GM19467 (cell line): ENCODE measurements at regions not wholly inside any gene's neighbourhood (a gene's known extent, or its start where the extent isn't known, plus 50 kb on each side); places are given as distances from the start of the nearest gene placed in this dataset.

Source experiments
- ATAC-seq: cut with Tn5 transposase; IDR thresholded peaks from one replicate; pipeline ENCODE4 v1.9.1; 2021; ENCODE audit warnings: mild to moderate bottlenecking, moderate library complexity; ENCODE audit not compliant: unreplicated experiment

DNA sequence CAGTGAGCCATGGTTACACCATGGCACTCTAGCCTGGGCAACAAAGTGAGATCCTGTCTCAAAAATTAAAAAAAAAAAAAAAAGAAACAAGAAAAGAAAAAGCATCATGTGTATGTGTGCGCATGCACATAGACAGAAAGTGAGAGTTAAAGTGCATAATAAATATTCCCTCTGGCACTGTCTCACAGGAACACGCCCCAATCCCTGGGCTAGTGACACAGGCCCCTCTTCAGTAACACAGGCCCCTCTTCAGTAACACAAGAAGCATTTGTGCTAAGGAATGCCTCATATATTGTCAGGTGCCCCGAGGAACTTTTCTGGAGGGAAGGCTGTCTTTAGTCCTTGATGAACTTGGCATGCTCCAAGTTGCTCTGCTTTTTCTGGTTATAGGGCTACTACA is 57.5 kb downstream of the RPL27A start:
- no peak for ATAC-seq

DNA sequence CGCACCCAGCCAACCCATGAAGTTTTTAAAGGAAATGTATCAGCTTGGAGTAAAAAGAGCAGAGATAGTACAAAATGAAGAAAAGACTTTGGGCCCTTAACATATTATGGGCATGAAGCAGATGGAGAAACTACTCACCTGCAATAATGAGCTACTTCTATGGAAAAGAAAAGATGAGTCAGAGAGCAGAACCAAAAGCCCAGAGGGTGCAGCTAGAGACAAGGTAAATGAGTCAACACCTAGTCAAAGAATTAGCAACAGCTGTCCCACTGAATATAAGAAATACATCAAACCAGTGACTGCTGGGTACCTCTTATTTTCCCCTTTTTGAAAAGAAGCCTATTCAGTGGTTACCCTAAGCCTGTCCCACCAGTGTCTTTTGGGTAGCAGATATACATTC is 61.8 kb downstream of the RPL27A start:
- ATAC-seq = no peak

DNA sequence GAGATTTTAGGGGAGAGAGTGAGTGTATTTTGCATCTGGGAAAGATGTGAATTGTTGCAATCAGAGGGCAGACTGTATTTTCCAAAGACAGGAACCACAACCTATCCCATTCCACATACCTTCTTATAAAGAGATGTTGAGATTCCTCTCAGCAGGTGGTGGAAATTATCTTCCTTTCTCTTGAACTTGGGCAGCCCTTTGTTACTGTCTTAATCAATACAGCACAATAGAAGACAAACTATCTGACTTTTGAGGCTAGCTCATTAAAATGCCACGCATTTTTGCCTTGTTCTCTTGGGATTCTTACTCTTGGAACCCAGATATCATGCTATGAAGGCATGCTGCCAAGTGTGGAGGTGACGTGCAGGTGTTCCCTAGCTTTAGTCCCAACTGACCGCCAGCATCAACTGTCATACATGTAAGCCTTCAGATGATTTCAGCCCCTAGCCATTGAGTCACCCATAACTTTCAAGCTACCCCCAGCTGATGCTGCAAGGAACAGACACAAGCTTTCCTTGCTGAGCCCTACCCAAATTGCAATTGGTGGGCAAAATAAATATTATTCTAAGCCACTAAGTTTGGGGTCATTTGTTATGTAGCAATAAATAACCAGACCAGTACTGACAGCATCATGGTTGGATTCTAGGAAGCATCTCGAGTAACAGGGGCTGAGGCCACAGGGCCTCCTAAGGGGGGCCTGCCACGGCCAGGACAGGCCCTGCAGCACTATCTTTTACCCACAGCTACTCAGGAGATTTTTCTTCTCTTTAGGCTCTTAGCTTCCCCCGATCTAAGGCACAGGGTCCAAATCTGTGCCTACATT is 63.0 kb downstream of the RPL27A start:
- ATAC-seq = no peak

DNA sequence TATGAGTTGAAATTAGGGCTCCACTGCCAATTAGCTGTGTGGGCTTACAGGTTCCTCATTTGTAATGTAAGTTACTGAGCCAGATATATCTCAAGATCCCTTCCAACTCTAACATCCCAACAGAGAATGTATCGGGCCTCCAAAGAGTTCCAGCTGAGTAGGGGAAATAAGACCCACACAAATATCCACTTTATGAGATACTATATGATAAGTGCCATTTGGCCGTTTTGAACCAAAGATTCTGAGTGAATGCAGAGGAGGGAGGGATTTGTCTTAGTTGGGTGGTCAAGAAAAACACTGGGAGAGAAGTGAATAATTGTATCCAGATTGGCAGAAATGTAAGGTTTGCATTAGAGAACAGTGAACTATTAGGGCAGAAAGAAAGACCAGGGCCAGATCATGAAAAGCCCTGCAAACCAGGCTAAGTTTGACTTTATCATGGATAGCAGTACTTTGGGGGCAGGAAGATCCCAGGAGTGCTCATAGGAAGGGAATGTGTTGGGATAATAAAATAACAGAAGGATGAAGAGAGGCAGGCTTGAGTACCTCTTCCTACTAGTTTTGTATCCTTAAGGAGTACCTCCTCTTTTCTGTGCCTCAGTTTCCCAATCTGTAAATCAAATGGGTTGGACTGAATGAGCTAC is 63.9 kb downstream of the RPL27A start:
- ATAC-seq = no peak

DNA sequence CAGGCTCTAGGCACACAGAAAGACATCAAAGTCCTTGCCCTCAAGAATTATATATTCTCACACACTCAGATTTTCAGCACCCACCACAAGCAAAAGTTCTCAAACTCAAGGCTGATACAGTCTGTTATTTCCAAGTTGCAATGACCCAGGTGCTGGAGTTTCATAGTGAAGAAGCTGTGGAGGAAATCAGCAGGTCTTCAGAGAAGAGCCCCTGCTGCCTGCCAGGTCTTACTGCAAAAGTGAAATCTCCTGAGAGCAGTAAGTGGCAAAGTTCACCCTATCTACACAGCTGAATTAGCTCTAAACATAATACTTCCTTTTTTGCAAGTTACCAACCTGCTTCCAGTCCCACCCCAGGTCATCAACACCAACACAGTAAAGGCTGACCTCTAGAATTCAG is 64.6 kb downstream of the RPL27A start:
- ATAC-seq = no peak

DNA sequence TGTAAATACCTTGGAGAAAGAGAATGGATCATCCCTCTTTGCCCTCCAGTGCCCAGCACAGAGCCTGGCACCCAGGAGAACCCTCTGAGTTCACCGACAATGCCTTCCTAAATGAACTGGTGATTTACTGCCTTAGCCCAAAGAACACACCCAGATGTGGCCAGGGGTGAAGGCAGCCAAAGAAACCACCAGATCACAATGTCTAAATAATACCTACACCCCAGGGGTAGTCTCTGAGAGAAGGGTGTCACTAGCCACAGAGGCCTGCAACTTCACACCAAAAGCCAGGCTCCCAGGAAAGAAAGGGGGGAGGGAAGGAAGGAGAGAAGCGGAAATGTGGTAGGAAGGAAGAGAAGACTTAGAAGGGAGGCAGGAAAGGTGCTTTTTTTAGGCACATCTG is 65.7 kb downstream of the RPL27A start:
- ATAC-seq = no peak

DNA sequence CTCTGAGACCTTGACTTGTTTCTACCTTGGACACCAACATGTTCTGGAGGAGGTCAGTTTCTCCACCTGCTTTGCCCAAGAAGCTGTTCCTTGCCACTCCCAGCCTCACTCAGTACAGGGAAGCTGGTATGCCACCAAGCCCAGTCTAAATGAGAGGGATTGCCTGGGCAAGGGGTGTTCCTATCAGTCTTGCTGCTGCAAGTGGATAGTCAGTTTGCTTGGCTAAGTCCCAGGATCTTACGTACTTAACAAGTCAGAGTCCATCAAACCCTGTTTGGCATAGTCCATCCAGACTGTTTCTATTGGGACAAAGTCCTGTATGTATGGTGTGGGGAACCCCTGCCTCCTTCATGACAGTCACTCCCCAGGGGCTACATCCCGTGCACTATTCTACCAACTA is 66.6 kb downstream of the RPL27A start:
- no peak for ATAC-seq

DNA sequence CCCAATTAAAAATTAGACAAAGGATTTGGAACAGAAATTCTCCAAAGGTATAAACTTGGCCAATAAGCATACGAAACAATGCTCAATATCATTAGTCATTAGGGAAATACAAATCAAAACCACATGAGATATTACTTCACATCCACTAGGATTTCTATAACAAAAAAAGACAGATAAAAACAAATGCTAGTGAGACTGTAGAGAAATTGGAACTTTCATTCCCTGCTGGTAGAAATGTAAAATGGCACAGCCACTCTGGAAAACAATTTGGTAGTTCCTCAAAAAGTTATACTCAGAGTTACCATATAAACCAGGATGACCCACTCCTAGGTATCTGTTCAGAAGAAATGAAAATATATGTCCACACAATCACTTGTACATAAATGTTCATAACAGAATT is 71.6 kb downstream of the RPL27A start:
- ATAC-seq = no peak

DNA sequence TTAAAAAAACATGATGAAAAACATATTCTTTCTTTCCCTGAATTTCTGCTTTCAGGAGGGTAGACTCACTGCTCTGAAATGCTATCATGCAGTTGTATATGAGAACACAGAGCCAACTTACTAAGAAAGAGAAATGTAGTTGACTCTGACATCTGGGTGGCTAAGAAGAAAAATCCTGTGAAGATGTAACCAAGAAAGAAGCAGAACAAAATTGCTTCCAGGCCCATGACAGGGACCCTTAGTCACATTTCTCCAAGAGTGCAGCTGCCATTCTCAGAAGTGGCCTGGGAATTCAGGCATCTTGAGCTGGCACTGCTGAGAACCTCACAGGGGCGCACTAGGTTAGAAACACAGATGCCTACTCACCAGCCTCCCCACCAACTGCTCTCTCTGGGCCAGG is 73.6 kb downstream of the RPL27A start:
- ATAC-seq = no peak

DNA sequence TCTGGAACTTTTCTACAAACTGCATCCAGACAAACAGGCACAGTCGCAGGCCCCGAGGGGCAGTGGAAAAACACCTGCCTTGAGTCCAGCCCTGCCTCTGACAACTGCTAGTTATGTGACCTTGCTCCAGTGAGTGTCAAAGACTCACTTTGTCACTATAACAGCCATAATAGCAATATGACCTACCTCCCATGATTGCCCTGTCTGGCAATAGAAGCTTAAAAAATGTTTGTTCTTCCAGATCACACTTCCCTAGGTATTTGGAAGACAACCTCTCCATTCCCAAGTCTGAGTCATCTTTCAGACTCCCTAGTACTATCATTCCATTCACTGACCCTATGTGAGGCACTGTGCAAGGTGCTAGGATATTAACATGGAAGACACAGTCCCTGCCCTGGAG is 74.5 kb downstream of the RPL27A start:
- no peak for ATAC-seq

DNA sequence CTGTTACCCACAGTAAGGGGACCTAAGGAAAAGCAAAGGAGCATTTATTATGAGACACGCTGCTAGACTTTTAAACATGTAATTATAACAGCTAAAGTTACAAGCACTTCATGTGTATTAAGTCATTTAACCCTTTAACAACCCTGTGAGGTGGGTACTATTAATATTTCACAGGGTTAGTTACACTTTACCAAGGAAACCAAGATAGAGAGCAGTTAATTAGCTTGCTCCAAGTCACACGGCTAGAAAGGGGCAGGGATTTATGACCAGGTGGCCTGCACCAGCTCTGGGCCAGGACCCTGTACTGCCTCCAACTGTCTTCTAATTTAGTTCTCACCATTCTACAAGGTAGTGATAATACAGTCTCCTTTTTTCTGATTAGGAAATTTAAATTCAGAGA is 74.9 kb downstream of the RPL27A start:
- ATAC-seq = no peak

DNA sequence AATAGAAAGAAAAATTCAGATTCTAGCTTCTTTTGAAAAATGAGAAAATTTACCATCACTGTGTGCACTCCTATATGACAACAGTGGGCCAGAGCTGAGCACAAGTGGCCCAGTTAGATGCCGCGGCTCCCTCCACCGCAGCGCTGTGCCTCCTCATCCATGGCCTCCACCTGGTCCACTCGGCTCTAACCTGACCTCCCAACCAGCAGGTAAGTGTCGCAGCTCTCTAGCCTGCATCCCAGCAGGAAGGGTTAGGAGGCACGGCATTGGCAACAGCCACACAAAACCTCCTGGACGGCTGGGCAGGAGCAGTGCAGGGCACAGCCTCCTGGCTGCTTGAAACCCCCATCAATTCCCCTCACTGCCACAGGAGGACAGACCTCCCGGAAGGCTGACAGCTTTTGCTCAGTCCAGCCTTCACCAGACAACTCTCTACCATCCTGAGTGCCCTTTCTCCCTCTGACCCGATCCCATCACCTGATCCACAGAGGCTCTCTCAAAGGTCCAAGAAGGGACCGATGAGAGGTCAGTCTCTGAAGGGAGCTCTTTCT is 76.1 kb downstream of the RPL27A start:
- no peak for ATAC-seq

DNA sequence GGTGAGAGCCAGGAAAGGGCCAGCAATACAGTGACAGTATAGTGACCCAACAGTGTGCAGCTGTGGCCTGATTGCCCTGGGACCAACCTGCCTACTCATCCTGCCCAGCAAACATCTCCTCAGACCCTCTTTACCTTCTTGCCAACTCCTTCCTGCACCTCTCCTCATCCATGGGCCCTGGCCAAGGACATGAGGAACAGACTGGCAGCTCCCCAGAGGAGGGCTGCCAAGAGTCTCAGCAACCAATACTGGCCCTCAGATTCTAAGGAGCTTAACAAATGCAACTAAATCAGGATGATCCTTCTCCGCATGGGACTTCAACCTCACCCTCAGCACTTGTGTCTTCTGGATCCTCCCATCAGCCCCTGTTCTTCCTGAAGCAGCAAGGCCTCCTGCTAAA is 77.0 kb downstream of the RPL27A start:
- ATAC-seq = no peak

DNA sequence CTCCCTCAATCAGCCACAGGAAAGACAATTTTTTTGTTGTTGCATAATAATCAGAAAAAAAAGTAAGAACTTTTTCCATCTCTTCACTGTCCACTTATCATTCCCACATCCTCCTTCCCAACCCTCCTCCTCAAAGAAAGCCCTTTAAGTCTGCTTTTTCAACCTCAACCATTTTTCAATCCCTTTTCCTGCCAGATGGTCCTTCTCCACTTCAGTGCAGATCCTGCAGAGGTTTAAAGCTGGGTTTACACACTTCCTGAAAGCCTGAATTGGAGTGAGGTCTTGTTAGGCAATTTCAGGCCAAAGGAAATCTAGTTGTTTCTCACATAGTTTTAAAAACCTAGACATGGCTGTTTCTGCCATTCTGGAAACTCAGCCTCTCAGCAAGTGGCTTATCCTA is 78.3 kb downstream of the RPL27A start:
- no peak for ATAC-seq

DNA sequence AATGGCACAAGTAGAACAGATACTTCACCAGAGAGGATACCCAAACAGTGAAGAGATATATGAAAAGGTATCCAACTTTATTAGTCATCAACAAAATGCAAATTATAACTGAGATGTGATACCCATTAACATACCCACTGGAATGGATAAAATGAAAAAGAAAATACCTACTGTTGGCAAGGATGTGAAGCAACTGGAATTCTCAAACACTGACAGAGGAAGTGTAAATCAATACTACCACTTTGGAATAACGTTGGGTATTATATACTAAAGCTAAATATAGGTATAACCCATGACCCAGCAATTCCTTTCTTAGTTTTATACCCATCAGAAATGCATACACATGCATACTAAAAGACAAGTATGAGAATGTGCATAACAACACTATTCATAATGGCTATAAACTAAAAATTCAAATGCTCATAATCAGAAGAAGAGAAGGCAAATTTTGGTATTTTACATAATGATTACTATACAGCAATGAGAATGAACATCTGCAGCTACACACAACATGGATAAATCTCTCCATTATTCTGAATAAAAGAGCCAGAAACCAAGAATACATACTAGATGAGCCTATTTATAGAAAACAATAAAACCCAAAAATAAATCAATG is 80.6 kb downstream of the RPL27A start:
- no peak for ATAC-seq

DNA sequence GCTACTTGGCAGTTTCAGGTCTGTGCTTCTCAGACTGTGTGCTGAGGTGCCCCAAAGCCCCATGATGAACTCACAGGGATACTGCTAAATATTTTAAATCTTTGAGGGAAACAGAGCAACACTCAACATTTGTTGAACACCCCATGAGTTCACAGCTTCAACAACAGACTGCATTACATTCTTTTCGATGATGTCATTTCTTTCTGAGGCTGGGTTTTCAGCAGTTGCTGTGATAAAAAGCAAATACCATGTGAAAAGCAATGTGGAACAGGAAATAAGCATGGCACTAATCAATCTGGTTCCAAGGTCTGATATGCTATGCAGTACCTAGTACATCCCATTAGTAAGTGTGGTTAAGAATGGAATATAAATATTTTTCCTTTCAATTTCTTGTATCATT is 82.7 kb downstream of the RPL27A start:
- ATAC-seq = no peak

DNA sequence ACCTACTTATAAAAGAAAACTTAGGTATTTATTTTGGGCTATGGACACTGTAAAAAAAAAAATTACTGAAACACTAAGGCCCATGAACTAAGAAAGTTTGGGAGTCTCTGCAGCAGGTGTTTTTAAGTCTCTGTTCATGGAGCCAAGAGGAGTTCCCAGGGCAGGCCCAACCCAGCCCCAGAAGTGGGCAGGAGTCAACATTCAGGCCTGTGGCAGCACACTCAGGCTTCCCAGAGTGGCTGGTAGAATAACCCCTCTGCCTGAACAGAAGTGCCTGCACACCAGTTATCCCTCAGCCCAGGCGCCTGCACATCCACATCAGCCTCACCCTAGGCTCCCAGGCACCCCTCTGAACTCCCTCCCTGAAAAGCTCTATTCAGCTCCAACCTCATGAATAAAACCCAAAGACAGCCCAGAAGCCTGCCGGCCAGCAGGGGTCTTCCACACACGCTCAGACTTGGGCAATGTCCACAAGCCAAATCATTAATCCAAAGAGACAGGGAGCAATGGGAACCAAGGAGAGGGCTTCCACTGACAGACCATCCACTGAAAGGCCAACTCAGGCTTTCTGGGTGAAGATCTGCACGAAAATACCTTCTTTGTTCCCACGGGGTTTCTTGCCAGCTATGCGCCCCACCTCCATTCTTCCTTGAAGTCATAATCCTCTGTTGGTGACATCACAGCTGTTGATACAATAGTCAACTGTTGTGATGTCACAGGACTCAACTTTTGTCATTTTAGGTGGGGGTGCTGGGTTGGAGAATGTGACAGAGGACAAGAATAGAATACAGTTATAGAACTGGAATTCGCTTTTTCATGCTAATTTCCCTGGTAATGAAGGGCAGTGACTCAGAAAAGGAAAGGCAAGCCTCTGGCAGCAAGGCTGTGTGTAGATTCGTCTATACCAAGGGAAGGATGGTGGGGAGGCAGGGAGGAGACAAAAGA is 83.7 kb downstream of the RPL27A start:
- no peak for ATAC-seq

DNA sequence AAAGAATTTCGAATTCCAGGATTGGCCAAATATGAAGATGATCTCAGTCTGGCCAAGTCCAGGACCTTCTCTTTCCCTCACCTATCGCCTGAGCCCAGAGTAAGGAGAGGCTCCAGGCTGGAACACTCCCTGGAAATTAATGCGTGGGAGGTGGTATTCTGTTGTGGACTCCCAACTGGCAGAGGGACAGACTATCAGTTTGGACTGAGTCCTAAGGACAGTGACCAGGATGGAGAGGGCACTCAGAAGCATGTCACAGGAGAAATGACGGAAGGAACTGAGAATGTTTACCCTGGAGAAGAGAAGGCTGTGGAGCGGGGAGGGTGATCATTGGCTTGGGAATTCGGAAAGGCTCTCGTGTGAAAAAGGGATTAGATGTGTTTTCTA is 84.4 kb downstream of the RPL27A start:
- no peak for ATAC-seq

DNA sequence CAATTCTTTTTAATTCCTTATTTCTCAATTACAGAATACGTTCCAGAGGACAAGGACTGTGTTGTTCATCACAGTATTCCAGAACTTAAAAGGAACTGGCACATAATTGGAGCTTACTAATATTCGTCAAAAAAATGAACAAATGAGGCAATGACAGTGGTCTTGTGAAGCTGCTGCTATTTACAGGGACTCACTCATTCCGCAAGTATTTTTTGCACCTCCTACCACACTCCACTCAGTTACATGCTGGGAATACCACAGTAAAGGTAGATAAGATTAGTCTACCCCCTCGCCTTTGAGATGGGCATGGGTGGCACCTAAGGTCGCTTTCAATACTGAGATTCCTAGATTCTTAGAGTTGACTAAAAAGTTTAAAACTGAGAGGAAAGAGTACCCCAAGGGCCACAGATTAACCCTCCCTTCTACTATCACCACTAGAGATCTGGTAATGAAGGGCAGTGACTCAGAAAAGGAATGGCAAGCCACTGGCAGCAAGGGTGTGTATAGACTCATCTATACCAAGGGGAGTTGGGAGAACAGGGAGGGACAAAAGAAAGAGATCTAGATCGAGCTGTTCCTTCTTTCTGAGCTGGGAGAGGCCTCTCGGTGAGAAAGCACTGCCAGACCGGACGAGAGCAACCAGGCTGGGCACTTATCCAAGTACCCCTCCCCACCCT is 85.0 kb downstream of the RPL27A start:
- ATAC-seq = no peak

DNA sequence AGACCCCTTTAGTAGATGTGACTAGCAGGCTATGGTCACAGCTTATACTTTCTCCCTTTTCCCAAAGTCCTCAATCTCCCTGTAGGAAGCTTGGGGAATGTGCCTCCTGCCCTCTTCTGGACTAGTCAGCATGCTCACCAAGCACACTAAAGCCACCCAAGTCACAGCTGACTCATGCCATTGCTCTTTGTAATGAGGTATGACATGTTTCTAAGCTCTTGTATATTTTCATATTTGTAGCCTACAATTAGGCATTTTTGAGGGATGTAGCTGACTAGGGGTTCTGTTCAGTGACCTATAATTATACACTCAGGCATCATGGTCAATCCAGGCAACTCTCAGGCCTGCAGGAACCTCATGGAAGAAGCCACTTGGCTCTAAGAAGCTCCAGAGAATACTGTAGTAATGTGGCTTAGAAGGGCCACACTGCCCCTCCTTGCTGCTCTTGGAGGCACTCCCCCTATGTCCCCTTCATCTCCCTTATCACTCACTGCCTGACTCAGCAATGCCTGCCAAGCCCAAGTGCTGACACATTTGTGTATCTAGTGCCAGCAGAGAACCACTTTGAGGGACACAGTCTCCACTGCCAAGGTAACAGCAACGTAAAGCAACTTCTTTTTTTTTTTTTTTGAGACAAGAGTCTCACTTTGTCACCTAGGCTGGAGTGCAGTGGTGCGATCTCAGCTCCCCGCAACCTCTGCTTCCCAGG is 86.2 kb downstream of the RPL27A start:
- no peak for ATAC-seq
